ENCODE measurements at regions not wholly inside any gene's neighbourhood (a gene's known extent, or its start where the extent isn't known, plus 50 kb on each side); places are given as distances from the start of the nearest gene placed in this dataset.

DNA sequence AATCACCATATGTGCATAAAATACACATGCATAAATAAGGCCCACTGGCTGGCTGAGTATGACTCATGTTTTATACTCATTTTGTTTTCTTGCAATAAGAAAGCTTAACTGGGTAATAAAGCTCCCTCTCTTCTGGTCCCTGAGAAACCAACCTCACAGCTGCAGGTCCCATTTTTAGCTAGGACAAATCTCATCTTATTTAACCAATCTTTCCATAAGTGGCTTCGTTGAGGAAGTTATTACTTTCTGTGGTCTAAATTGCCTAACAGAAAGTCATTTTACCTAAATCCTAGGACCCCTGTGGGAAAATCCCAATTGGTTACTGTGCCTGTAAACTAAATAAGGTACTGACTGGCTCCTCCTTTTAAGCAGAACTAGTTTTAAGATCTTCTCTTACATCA is 232.8 kb upstream of the FBXO33 start:
- TF ChIP-seq, protein P1, sequence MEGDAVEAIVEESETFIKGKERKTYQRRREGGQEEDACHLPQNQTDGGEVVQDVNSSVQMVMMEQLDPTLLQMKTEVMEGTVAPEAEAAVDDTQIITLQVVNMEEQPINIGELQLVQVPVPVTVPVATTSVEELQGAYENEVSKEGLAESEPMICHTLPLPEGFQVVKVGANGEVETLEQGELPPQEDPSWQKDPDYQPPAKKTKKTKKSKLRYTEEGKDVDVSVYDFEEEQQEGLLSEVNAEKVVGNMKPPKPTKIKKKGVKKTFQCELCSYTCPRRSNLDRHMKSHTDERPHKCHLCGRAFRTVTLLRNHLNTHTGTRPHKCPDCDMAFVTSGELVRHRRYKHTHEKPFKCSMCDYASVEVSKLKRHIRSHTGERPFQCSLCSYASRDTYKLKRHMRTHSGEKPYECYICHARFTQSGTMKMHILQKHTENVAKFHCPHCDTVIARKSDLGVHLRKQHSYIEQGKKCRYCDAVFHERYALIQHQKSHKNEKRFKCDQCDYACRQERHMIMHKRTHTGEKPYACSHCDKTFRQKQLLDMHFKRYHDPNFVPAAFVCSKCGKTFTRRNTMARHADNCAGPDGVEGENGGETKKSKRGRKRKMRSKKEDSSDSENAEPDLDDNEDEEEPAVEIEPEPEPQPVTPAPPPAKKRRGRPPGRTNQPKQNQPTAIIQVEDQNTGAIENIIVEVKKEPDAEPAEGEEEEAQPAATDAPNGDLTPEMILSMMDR (IDR thresholded peaks at IDR 0.05), result no peak
- no peak for TF ChIP-seq POLR2A (IDR thresholded peaks at IDR 0.05)
